H9 (cell line): ENCODE measurements at regions not wholly inside any gene's neighbourhood (a gene's known extent, or its start where the extent isn't known, plus 50 kb on each side); places are given as distances from the start of the nearest gene placed in this dataset.
A peak's percentile ranks its signal among the peaks of the same experiment; 100 is the strongest.

Experiments used
- DNase-seq: peaks from one replicate; pipeline ENCODE4 v3.0.0-alpha.2; 2017
- H2AFZ ChIP-seq: one replicate; pipeline ENCODE4 v1.6.1; 2013; ENCODE audit warnings: mild to moderate bottlenecking, low read length, control low read depth, moderate library complexity
- H2AK5ac ChIP-seq: 2 replicates; pipeline ENCODE4 v1.6.1; 2013; ENCODE audit warnings: low read length, control low read depth, mixed read lengths; ENCODE audit not compliant: insufficient read length
- H2BK120ac ChIP-seq: one replicate; pipeline ENCODE4 v1.6.1; 2013; ENCODE audit warnings: low read depth, mild to moderate bottlenecking, low read length, control low read depth, inconsistent platforms; ENCODE audit not compliant: poor library complexity, severe bottlenecking
- H2BK12ac ChIP-seq: 2 replicates; pipeline ENCODE4 v1.6.1; 2013; ENCODE audit warnings: low read length, control low read depth, mixed read lengths, low read depth; ENCODE audit not compliant: insufficient read length
- H2BK15ac ChIP-seq: 2 replicates; pipeline ENCODE4 v1.6.1; 2013; ENCODE audit warnings: low read depth, low read length, control low read depth
- H2BK20ac ChIP-seq: one replicate; pipeline ENCODE4 v1.6.1; 2013; ENCODE audit warnings: low read depth, mild to moderate bottlenecking, low read length, control low read depth, inconsistent platforms; ENCODE audit not compliant: poor library complexity, severe bottlenecking
- H2BK5ac ChIP-seq: 2 replicates; pipeline ENCODE4 v1.6.1; 2013; ENCODE audit warnings: low read length, control low read depth, mixed read lengths; ENCODE audit not compliant: insufficient read length
- H3K14ac ChIP-seq: 2 replicates; pipeline ENCODE4 v1.6.1; 2013; ENCODE audit warnings: low read length, control low read depth; ENCODE audit not compliant: insufficient read depth
- H3K18ac ChIP-seq: 2 replicates; pipeline ENCODE4 v1.6.1; 2013; ENCODE audit warnings: low read depth, mild to moderate bottlenecking, mixed read lengths, low read length, control low read depth; ENCODE audit not compliant: insufficient read length
- H3K23ac ChIP-seq: 2 replicates; pipeline ENCODE4 v1.6.1; 2013; ENCODE audit warnings: low read length, control low read depth, mixed read lengths, low read depth; ENCODE audit not compliant: insufficient read length
- H3K23me2 ChIP-seq: 2 replicates; pipeline ENCODE4 v1.6.1; 2013; ENCODE audit warnings: low read depth, mild to moderate bottlenecking, mixed read lengths, low read length, control low read depth; ENCODE audit not compliant: insufficient read length, poor library complexity, severe bottlenecking
- H3K27ac ChIP-seq: 2 replicates; pipeline ENCODE4 v1.5.1; 2013; ENCODE audit warnings: low read length, control low read depth, mixed read lengths, low read depth; ENCODE audit not compliant: insufficient read length
- H3K27me3 ChIP-seq: 2 replicates; pipeline ENCODE4 v1.6.1; 2013; ENCODE audit warnings: low read length, control low read depth, inconsistent platforms; ENCODE audit not compliant: insufficient read depth
- H3K4ac ChIP-seq: 2 replicates; pipeline ENCODE4 v1.6.1; 2013; ENCODE audit warnings: low read depth, mild to moderate bottlenecking, control low read depth, inconsistent platforms, low read length, moderate library complexity
- H3K4me1 ChIP-seq: 2 replicates; pipeline ENCODE4 v1.6.1; 2013; ENCODE audit warnings: low read length, control low read depth, inconsistent platforms; ENCODE audit not compliant: insufficient read depth
- H3K4me2 ChIP-seq: 2 replicates; pipeline ENCODE4 v1.6.1; 2013; ENCODE audit warnings: low read length, control low read depth, mixed read lengths; ENCODE audit not compliant: insufficient read length, insufficient read depth
- H3K56ac ChIP-seq: 2 replicates; pipeline ENCODE4 v1.6.1; 2013; ENCODE audit warnings: low read depth, mild to moderate bottlenecking, mixed read lengths, low read length, control low read depth; ENCODE audit not compliant: insufficient read length
- H3K79me1 ChIP-seq: 2 replicates; pipeline ENCODE4 v1.6.1; 2013; ENCODE audit warnings: low read depth, mild to moderate bottlenecking, moderate library complexity, low read length, control low read depth, inconsistent platforms; ENCODE audit not compliant: insufficient read depth, poor library complexity, severe bottlenecking
- H3K79me2 ChIP-seq: 2 replicates; pipeline ENCODE4 v1.6.1; 2013; ENCODE audit warnings: low read length, control low read depth, inconsistent platforms; ENCODE audit not compliant: insufficient read depth
- H3K9ac ChIP-seq: 2 replicates; pipeline ENCODE4 v1.6.1; 2013; ENCODE audit warnings: low read length, control low read depth, mixed read lengths; ENCODE audit not compliant: insufficient read length; ENCODE audit errors: extremely low read depth
- H3K9me3 ChIP-seq: one replicate; pipeline ENCODE4 v1.6.1; 2013; ENCODE audit warnings: low read depth, low read length, inconsistent platforms; ENCODE audit not compliant: control insufficient read depth
- H3T11ph ChIP-seq: one replicate; pipeline ENCODE4 v1.6.1; 2013; ENCODE audit warnings: mild to moderate bottlenecking, low read length, control low read depth, inconsistent platforms
- H4K20me1 ChIP-seq: one replicate; pipeline ENCODE4 v1.6.1; 2013; ENCODE audit not compliant: control insufficient read depth, insufficient read length, insufficient read depth
- H4K5ac ChIP-seq: 2 replicates; pipeline ENCODE4 v1.6.1; 2013; ENCODE audit warnings: low read depth, mild to moderate bottlenecking, mixed read lengths, low read length, control low read depth; ENCODE audit not compliant: insufficient read length
- H4K8ac ChIP-seq: replicated peaks from 2 replicates; pipeline ENCODE4 v1.6.1; 2013; ENCODE audit warnings: low read length, control low read depth, mixed read lengths, low read depth; ENCODE audit not compliant: insufficient read length
- H4K91ac ChIP-seq: 2 replicates; pipeline ENCODE4 v1.6.1; 2013; ENCODE audit warnings: low read depth, mild to moderate bottlenecking, moderate library complexity, mixed read lengths, low read length, control low read depth; ENCODE audit not compliant: insufficient read length
- H3K27ac Mint-ChIP-seq, 3 experiments: 2 replicates in 2 of 3; 3 replicates in 1 of 3; pipeline ENCODE4 v1.8.0; 2020 to 2021; ENCODE audit warnings: mixed read lengths in 3 of 3, mild to moderate bottlenecking in 1 of 3, moderate library complexity in 1 of 3
- H3K27me3 Mint-ChIP-seq: 2 replicates; pipeline ENCODE4 v1.8.0; 2021; ENCODE audit warnings: low read depth, mild to moderate bottlenecking, moderate library complexity, mixed read lengths
- H3K36me3 Mint-ChIP-seq, 3 experiments: 2 replicates in 2 of 3; 3 replicates in 1 of 3; pipeline ENCODE4 v1.8.0; 2020 to 2021; ENCODE audit warnings: low read depth in 3 of 3, mixed read lengths in 3 of 3; ENCODE audit not compliant: insufficient read depth in 1 of 3
- H3K4me1 Mint-ChIP-seq, 2 experiments: 2 replicates each; pipeline ENCODE4 v1.8.0; 2020; ENCODE audit warnings: mixed read lengths in 2 of 2
- H3K4me3 Mint-ChIP-seq, 2 experiments: 2 replicates in 1 of 2; 3 replicates in 1 of 2; pipeline ENCODE4 v1.8.0; 2020 to 2021; ENCODE audit warnings: mild to moderate bottlenecking in 2 of 2, mixed read lengths in 2 of 2, moderate library complexity in 1 of 2
- H3K9me3 Mint-ChIP-seq, 2 experiments: 2 replicates in 1 of 2; 3 replicates in 1 of 2; pipeline ENCODE4 v1.8.0; 2020; ENCODE audit warnings: mild to moderate bottlenecking in 2 of 2, mixed read lengths in 2 of 2, moderate library complexity in 1 of 2
- WGBS: extraction: QIAGEN DNeasy Blood & Tissue Kit; methylation state at CpG from one replicate; pipeline ENCODE4 v1.1.7; 2013; ENCODE audit warnings: missing lambda C conversion rate, low lambda C conversion rate, mixed read lengths; ENCODE audit not compliant: insufficient read length; ENCODE audit errors: extremely low coverage; 5-methylcytosine and 5-hydroxymethylcytosine counted together
- TF ChIP-seq, protein P1 (sequence below): fragments of 200-600 bp; sonication (generic); conservative IDR thresholded peaks from 3 replicates; pipeline ENCODE4 v1.8.0; 2021; ENCODE audit warnings: antibody characterized with exemption, mild to moderate bottlenecking

DNA sequence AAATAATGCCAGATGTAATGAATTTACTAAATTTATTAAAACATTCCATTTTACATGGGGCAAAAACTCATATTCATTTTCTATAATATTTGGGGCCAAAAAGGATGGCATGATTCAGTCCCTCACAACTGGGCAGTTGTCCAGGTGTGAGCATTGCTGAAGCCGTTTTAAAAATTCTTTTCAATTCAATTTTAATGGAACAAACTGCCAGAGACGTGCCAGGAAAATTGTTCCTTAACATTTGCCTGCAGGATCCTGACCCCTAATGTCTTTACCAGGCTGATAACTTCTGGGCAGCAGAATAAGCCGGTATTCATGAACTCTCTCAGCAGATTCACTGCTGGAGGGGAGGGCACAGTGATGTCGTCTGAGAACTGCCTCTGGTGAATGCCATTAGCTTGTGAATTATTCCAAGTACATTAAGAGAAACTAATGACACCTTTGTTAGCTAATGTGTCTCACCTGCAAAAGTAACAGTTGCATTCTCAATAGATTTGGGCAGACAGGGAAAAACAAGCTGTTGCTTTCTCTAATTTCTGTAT lies 1445.1 kb upstream of the TENM3 start:
- Mint-ChIP-seq H3K27ac (peak overlapping the region in 1 of 3 experiments; percentile 8; a peak in 2 of 7 replicates), H3K27me3 (no peaks in the 10 kb centered on the region), H3K4me1 (peaks cover 41 to 47% of the 10 kb centered on the region in 2 experiments), H3K36me3 (peaks cover 0 to 2% (median 0%) of the 10 kb centered on the region in 3 experiments; a peak in 2 of 7 replicates), H3K9me3 (no peaks in the 10 kb centered on the region), H3K4me3 (no peak overlapping the region)
- no peaks in the 10 kb centered on the region for H3K27me3 ChIP-seq
- no peaks in the 10 kb centered on the region for H3K79me1 ChIP-seq
- H2BK20ac ChIP-seq = no peak overlapping the region
- no peak overlapping the region for H3K4me2 ChIP-seq
- H3K9ac ChIP-seq = no peak overlapping the region
- H3K4ac ChIP-seq = no peak overlapping the region
- no peaks in the 10 kb centered on the region for H3K9me3 ChIP-seq
- H2AK5ac ChIP-seq = no peak overlapping the region
- no peak overlapping the region for H4K8ac ChIP-seq
- WGBS = no CpG with 5 or more reads among the region's 4 CpGs
- H3K79me2 ChIP-seq = no peaks in the 10 kb centered on the region
- H3K27ac ChIP-seq = no peak overlapping the region
- no peaks in the 10 kb centered on the region for H4K20me1 ChIP-seq
- no peak overlapping the region for H3K56ac ChIP-seq
- no peak overlapping the region for H3K18ac ChIP-seq
- no peak overlapping the region for H4K5ac ChIP-seq
- DNase-seq = peak; percentile 33
- H2BK5ac ChIP-seq = no peak overlapping the region
- no peak overlapping the region for H2AFZ ChIP-seq
- TF ChIP-seq, protein P1, sequence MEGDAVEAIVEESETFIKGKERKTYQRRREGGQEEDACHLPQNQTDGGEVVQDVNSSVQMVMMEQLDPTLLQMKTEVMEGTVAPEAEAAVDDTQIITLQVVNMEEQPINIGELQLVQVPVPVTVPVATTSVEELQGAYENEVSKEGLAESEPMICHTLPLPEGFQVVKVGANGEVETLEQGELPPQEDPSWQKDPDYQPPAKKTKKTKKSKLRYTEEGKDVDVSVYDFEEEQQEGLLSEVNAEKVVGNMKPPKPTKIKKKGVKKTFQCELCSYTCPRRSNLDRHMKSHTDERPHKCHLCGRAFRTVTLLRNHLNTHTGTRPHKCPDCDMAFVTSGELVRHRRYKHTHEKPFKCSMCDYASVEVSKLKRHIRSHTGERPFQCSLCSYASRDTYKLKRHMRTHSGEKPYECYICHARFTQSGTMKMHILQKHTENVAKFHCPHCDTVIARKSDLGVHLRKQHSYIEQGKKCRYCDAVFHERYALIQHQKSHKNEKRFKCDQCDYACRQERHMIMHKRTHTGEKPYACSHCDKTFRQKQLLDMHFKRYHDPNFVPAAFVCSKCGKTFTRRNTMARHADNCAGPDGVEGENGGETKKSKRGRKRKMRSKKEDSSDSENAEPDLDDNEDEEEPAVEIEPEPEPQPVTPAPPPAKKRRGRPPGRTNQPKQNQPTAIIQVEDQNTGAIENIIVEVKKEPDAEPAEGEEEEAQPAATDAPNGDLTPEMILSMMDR = no peak
- H3K23me2 ChIP-seq = no peaks in the 10 kb centered on the region
- H2BK12ac ChIP-seq = no peak overlapping the region
- no peak overlapping the region for H2BK15ac ChIP-seq
- H3K23ac ChIP-seq = no peak overlapping the region
- H3K14ac ChIP-seq = no peak overlapping the region
- H3T11ph ChIP-seq = no peak overlapping the region
- no peak overlapping the region for H2BK120ac ChIP-seq
- peaks cover 11% of the 10 kb centered on the region; the same call in 1 of the 2 replicates for H3K4me1 ChIP-seq
- no peak overlapping the region for H4K91ac ChIP-seq
